ENCODE measurements at regions not wholly inside any gene's neighbourhood (a gene's known extent, or its start where the extent isn't known, plus 50 kb on each side); places are given as distances from the start of the nearest gene placed in this dataset.

GRCh38 chr3:124230998-124231397, 239.1 kb upstream of the ROPN1 start:
- Histone ChIP-seq H3K4me3 (ENCODE audit: low read depth, low read length) (no peak overlapping the region), H3K27ac (ENCODE audit: low read depth) (no peak overlapping the region), H3K4me1 (ENCODE audit: insufficient read depth) (no peaks in the 10 kb centered on the region), H3K36me3 (ENCODE audit: insufficient read depth) (no peaks in the 10 kb centered on the region)
- DNase-seq (ENCODE audit: extremely low spot score): no peak
- WGBS: 83% methylated on average over 7 of the region's 7 CpGs

GRCh38 chr3:124234852-124235252, 242.9 kb upstream of the ROPN1 start:
- H3K36me3 ChIP-seq (ENCODE audit: insufficient read depth): no peaks in the 10 kb centered on the region
- no peak overlapping the region for H3K4me3 ChIP-seq (ENCODE audit: low read depth, low read length)
- no peak overlapping the region for H3K27ac ChIP-seq (ENCODE audit: low read depth)
- DNase-seq (ENCODE audit: extremely low spot score): no peak
- no peaks in the 10 kb centered on the region for H3K4me1 ChIP-seq (ENCODE audit: insufficient read depth)
- WGBS: 85% methylated on average over 7 of the region's 7 CpGs

- no peak overlapping the region for H3K27ac ChIP-seq (ENCODE audit: low read depth)
- DNase-seq (ENCODE audit: extremely low spot score): no peak
- no peak overlapping the region for H3K4me3 ChIP-seq (ENCODE audit: low read depth, low read length)
- no peaks in the 10 kb centered on the region for H3K4me1 ChIP-seq (ENCODE audit: insufficient read depth)
- no peaks in the 10 kb centered on the region for H3K36me3 ChIP-seq (ENCODE audit: insufficient read depth)
- WGBS: 94% methylated on average over 6 of the region's 6 CpGs
Observed at GRCh38 chr3:124235446-124235845, 243.5 kb upstream of the ROPN1 start.

GRCh38 chr3:124243177-124243859, 251.4 kb upstream of the ROPN1 start:
- 90% methylated on average over 5 of the region's 5 CpGs for WGBS
- no peak overlapping the region for H3K27ac ChIP-seq (ENCODE audit: low read depth)
- no peak overlapping the region for H3K4me3 ChIP-seq (ENCODE audit: low read depth, low read length)
- no peaks in the 10 kb centered on the region for H3K36me3 ChIP-seq (ENCODE audit: insufficient read depth)
- no peaks in the 10 kb centered on the region for H3K4me1 ChIP-seq (ENCODE audit: insufficient read depth)
- no peak for DNase-seq (ENCODE audit: extremely low spot score)

- 83% methylated on average over 1 of the region's 1 CpG for WGBS
- DNase-seq (ENCODE audit: extremely low spot score): no peak
- no peaks in the 10 kb centered on the region for H3K4me1 ChIP-seq (ENCODE audit: insufficient read depth)
- H3K36me3 ChIP-seq (ENCODE audit: insufficient read depth): no peaks in the 10 kb centered on the region
- no peak overlapping the region for H3K4me3 ChIP-seq (ENCODE audit: low read depth, low read length)
- no peak overlapping the region for H3K27ac ChIP-seq (ENCODE audit: low read depth)
Observed at GRCh38 chr3:124246376-124246775, 254.5 kb upstream of the ROPN1 start.

GRCh38 chr3:124246949-124247348, 255.0 kb upstream of the ROPN1 start:
- 95% methylated on average over 2 of the region's 2 CpGs for WGBS
- DNase-seq (ENCODE audit: extremely low spot score): no peak
- no peak overlapping the region for H3K4me3 ChIP-seq (ENCODE audit: low read depth, low read length)
- no peaks in the 10 kb centered on the region for H3K4me1 ChIP-seq (ENCODE audit: insufficient read depth)
- no peaks in the 10 kb centered on the region for H3K36me3 ChIP-seq (ENCODE audit: insufficient read depth)
- H3K27ac ChIP-seq (ENCODE audit: low read depth): no peak overlapping the region

GRCh38 chr3:124248471-124249028, 256.6 kb upstream of the ROPN1 start:
- no peak for DNase-seq (ENCODE audit: extremely low spot score)
- WGBS: 19% methylated on average over 4 of the region's 4 CpGs
- no peak overlapping the region for H3K4me3 ChIP-seq (ENCODE audit: low read depth, low read length)
- H3K27ac ChIP-seq (ENCODE audit: low read depth): no peak overlapping the region
- no peaks in the 10 kb centered on the region for H3K36me3 ChIP-seq (ENCODE audit: insufficient read depth)
- no peaks in the 10 kb centered on the region for H3K4me1 ChIP-seq (ENCODE audit: insufficient read depth)

- Histone ChIP-seq H3K36me3 (ENCODE audit: insufficient read depth) (no peaks in the 10 kb centered on the region), H3K27ac (ENCODE audit: low read depth) (no peak overlapping the region), H3K4me3 (ENCODE audit: low read depth, low read length) (no peak overlapping the region), H3K4me1 (ENCODE audit: insufficient read depth) (no peaks in the 10 kb centered on the region)
- DNase-seq (ENCODE audit: extremely low spot score): no peak
- 89% methylated on average over 1 of the region's 1 CpG for WGBS
Observed at GRCh38 chr3:124249038-124249437, 257.1 kb upstream of the ROPN1 start.

- Histone ChIP-seq H3K36me3 (ENCODE audit: insufficient read depth) (no peaks in the 10 kb centered on the region), H3K4me1 (ENCODE audit: insufficient read depth) (no peaks in the 10 kb centered on the region), H3K27ac (ENCODE audit: low read depth) (no peak overlapping the region), H3K4me3 (ENCODE audit: low read depth, low read length) (no peak overlapping the region)
- no peak for DNase-seq (ENCODE audit: extremely low spot score)
- 76% methylated on average over 3 of the region's 3 CpGs for WGBS
Observed at GRCh38 chr3:124250053-124250452, 258.1 kb upstream of the ROPN1 start.

GRCh38 chr3:124256156-124256555, 264.2 kb upstream of the ROPN1 start:
- Histone ChIP-seq H3K4me3 (ENCODE audit: low read depth, low read length) (no peak overlapping the region), H3K36me3 (ENCODE audit: insufficient read depth) (no peaks in the 10 kb centered on the region), H3K27ac (ENCODE audit: low read depth) (no peak overlapping the region), H3K4me1 (ENCODE audit: insufficient read depth) (no peaks in the 10 kb centered on the region)
- whole genome bisulfite sequencing: 98% methylated on average over 1 of the region's 1 CpG
- no peak for DNase-seq (ENCODE audit: extremely low spot score)

- Histone ChIP-seq H3K36me3 (ENCODE audit: insufficient read depth) (no peaks in the 10 kb centered on the region), H3K4me1 (ENCODE audit: insufficient read depth) (no peaks in the 10 kb centered on the region), H3K27ac (ENCODE audit: low read depth) (no peak overlapping the region), H3K4me3 (ENCODE audit: low read depth, low read length) (no peak overlapping the region)
- 80% methylated on average over 4 of the region's 4 CpGs for WGBS
- no peak for DNase-seq (ENCODE audit: extremely low spot score)
Observed at GRCh38 chr3:124256599-124256998, 264.7 kb upstream of the ROPN1 start.

GRCh38 chr3:124257336-124257864, 265.5 kb upstream of the ROPN1 start:
- 1% methylated on average over 1 of the region's 1 CpG for WGBS
- no peak overlapping the region for H3K4me3 ChIP-seq (ENCODE audit: low read depth, low read length)
- DNase-seq (ENCODE audit: extremely low spot score): no peak
- no peak overlapping the region for H3K27ac ChIP-seq (ENCODE audit: low read depth)
- no peaks in the 10 kb centered on the region for H3K4me1 ChIP-seq (ENCODE audit: insufficient read depth)
- H3K36me3 ChIP-seq (ENCODE audit: insufficient read depth): no peaks in the 10 kb centered on the region

- Histone ChIP-seq H3K4me3 (ENCODE audit: low read depth, low read length) (no peak overlapping the region), H3K27ac (ENCODE audit: low read depth) (no peak overlapping the region), H3K4me1 (ENCODE audit: insufficient read depth) (no peaks in the 10 kb centered on the region), H3K36me3 (ENCODE audit: insufficient read depth) (no peaks in the 10 kb centered on the region)
- 73% methylated on average over 3 of the region's 3 CpGs for WGBS
- no peak for DNase-seq (ENCODE audit: extremely low spot score)
Observed at GRCh38 chr3:124258057-124258500, 266.2 kb upstream of the ROPN1 start.

- Histone ChIP-seq H3K27ac (ENCODE audit: low read depth) (no peak overlapping the region), H3K36me3 (ENCODE audit: insufficient read depth) (no peaks in the 10 kb centered on the region), H3K4me3 (ENCODE audit: low read depth, low read length) (no peak overlapping the region), H3K4me1 (ENCODE audit: insufficient read depth) (no peaks in the 10 kb centered on the region)
- WGBS: 57% methylated on average over 1 of the region's 1 CpG
- no peak for DNase-seq (ENCODE audit: extremely low spot score)
Observed at GRCh38 chr3:124260206-124260915, 268.4 kb upstream of the ROPN1 start.

Measured in urinary bladder (tissue), 3 donors.